ENCODE measurements at regions not wholly inside any gene's neighbourhood (a gene's known extent, or its start where the extent isn't known, plus 50 kb on each side); places are given as distances from the start of the nearest gene placed in this dataset.

GRCh38 chr6:159590835-159591234 lies 102.2 kb downstream of the SOD2 start:
- TF ChIP-seq, protein P1, sequence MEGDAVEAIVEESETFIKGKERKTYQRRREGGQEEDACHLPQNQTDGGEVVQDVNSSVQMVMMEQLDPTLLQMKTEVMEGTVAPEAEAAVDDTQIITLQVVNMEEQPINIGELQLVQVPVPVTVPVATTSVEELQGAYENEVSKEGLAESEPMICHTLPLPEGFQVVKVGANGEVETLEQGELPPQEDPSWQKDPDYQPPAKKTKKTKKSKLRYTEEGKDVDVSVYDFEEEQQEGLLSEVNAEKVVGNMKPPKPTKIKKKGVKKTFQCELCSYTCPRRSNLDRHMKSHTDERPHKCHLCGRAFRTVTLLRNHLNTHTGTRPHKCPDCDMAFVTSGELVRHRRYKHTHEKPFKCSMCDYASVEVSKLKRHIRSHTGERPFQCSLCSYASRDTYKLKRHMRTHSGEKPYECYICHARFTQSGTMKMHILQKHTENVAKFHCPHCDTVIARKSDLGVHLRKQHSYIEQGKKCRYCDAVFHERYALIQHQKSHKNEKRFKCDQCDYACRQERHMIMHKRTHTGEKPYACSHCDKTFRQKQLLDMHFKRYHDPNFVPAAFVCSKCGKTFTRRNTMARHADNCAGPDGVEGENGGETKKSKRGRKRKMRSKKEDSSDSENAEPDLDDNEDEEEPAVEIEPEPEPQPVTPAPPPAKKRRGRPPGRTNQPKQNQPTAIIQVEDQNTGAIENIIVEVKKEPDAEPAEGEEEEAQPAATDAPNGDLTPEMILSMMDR (conservative IDR thresholded peaks at IDR 0.05 in 1 of 2, IDR thresholded peaks at IDR 0.05 in 1 of 2; ENCODE audit: extremely low read depth in 1 of 2, insufficient read depth in 1 of 2, low read depth in 1 of 2, low read length in 2 of 2): no peak
- no peak for TF ChIP-seq EZH2 (IDR thresholded peaks at IDR 0.05; ENCODE audit: borderline replicate concordance, low read length)
